HepG2 (cell line): ENCODE measurements at regions not wholly inside any gene's neighbourhood (a gene's known extent, or its start where the extent isn't known, plus 50 kb on each side); places are given as distances from the start of the nearest gene placed in this dataset.

Source experiments
- ATAC-seq: fragments of 200-7000 bp; cut with Tn5 transposase; 3 replicates; pipeline ENCODE4 v1.9.1; 2020; ENCODE audit warnings: mild to moderate bottlenecking, moderate library complexity
- BruUV-seq: library from RNA; stranded (reverse); fragments of 400-500 nt; replicated peaks from 2 replicates; lab custom pipeline; 2021; lab: Mats Ljungman, UMichigan
- CTCF ChIA-PET: fragments of 300-600 bp; formaldehyde crosslinking; extraction: SDS; loops from one replicate; lab custom pipeline; 2021; ENCODE audit warnings: low total read pairs, inconsistent platforms, low intra/inter-chr PET ratio; lab: Yijun Ruan, JAX
- POLR2A ChIA-PET: fragments of 350-600 bp; sonication (Branson Sonifier 250); formaldehyde crosslinking; loops from one replicate; lab custom pipeline; 2020; ENCODE audit warnings: antibody characterized with exemption, inconsistent platforms; lab: Yijun Ruan, JAX
- DNase-seq: peaks from one replicate; pipeline ENCODE4 v3.0.0-alpha.2; 2015; ENCODE audit warnings: low spot score
- FAIRE-seq: peaks from 3 replicates; lab custom pipeline; 2011; peaks lifted over from hg19 to GRCh38; lab: Jason Lieb, UNC
- H2AFZ ChIP-seq: one replicate; pipeline ENCODE4 v1.6.1; 2011; ENCODE audit warnings: low read length, inconsistent platforms
- H3K27ac ChIP-seq: fragments of 300-600 bp; 3 replicates; pipeline ENCODE4 v1.8.0; 2011; ENCODE audit warnings: mixed run types, mild to moderate bottlenecking, mixed read lengths, low read length, inconsistent platforms; ENCODE audit not compliant: insufficient read depth; ENCODE audit errors: extremely low read length
- H3K27me3 ChIP-seq, 2 experiments: fragments of 200-600 bp in 1 of 2; 2 replicates in 1 of 2; 3 replicates in 1 of 2; pipeline versions ENCODE4 v1.6.0 to v1.8.0; 2011; ENCODE audit warnings: low read length in 2 of 2, mild to moderate bottlenecking in 2 of 2, moderate library complexity in 2 of 2, inconsistent platforms in 1 of 2; ENCODE audit not compliant: insufficient read depth in 2 of 2, control insufficient read depth in 1 of 2
- H3K36me3 ChIP-seq, 2 experiments: fragments of 200-600 bp in 1 of 2; replicated peaks in 1 of 2; 2 replicates in 1 of 2; 3 replicates in 1 of 2; pipeline versions ENCODE4 v1.5.1 to v1.8.0; 2011; ENCODE audit warnings: low read length in 2 of 2, inconsistent platforms in 1 of 2; ENCODE audit not compliant: insufficient read depth in 2 of 2, control insufficient read depth in 1 of 2
- H3K4me1 ChIP-seq: 2 replicates; pipeline ENCODE4 v1.5.1; 2012; ENCODE audit warnings: low read length, inconsistent platforms; ENCODE audit not compliant: insufficient read depth
- H3K4me2 ChIP-seq: 2 replicates; pipeline ENCODE4 v1.6.0; 2011; ENCODE audit warnings: low read depth, low read length, inconsistent platforms
- H3K4me3 ChIP-seq, 3 experiments: fragments of 200-600 bp in 1 of 3; sonication (generic), shearing (Covaris generic) in 1 of 3; replicated peaks in 1 of 3; 2 replicates each; pipeline ENCODE4 v1.5.1; 2011 to 2016; ENCODE audit warnings: low read length in 3 of 3, inconsistent platforms in 2 of 3, low read depth in 2 of 3, mild to moderate bottlenecking in 2 of 3, control low read depth in 1 of 3, mixed read lengths in 1 of 3; ENCODE audit not compliant: insufficient read depth in 1 of 3
- H3K79me2 ChIP-seq: one replicate; pipeline ENCODE4 v1.6.1; 2011; ENCODE audit warnings: low read length, inconsistent platforms; ENCODE audit not compliant: insufficient read depth
- H3K9ac ChIP-seq: 2 replicates; pipeline ENCODE4 v1.6.0; 2011; ENCODE audit warnings: mild to moderate bottlenecking, low read depth, low read length, inconsistent platforms; ENCODE audit not compliant: insufficient read depth
- H3K9me3 ChIP-seq: 2 replicates; pipeline ENCODE4 v1.5.1; 2012; ENCODE audit warnings: mild to moderate bottlenecking, low read length
- H4K20me1 ChIP-seq: 2 replicates; pipeline ENCODE4 v1.6.0; 2011; ENCODE audit warnings: inconsistent platforms, mild to moderate bottlenecking, low read length, moderate library complexity; ENCODE audit not compliant: insufficient read depth
- GABPA ChIP-seq, 2 experiments: IDR thresholded peaks; 2 replicates each; pipeline ENCODE4 v1.6.1; 2011 to 2016; ENCODE audit warnings: low read depth in 2 of 2, low read length in 1 of 2, missing biosample characterization in 1 of 2, missing genetic modification characterization in 1 of 2
- GLMP ChIP-seq: sonication (generic); formaldehyde crosslinking; IDR thresholded peaks from 2 replicates; pipeline ENCODE4 v1.9.0; 2021; ENCODE audit warnings: missing genetic modification reagents, mild to moderate bottlenecking, borderline replicate concordance
- TARDBP ChIP-seq: sonication (generic); formaldehyde crosslinking; IDR thresholded peaks from 2 replicates; pipeline ENCODE4 v1.8.0; 2022; ENCODE audit warnings: mild to moderate bottlenecking, missing genetic modification reagents
- ZNF124 ChIP-seq: sonication (generic); formaldehyde crosslinking; IDR thresholded peaks from 2 replicates; pipeline ENCODE4 v1.4.0; 2020; ENCODE audit warnings: missing genetic modification reagents
- ZNF318 ChIP-seq: sonication (generic); formaldehyde crosslinking; IDR thresholded peaks from 2 replicates; pipeline ENCODE4 v1.4.0; 2020; ENCODE audit warnings: mild to moderate bottlenecking, missing genetic modification reagents
- ZNF883 ChIP-seq: sonication (generic); formaldehyde crosslinking; IDR thresholded peaks from 2 replicates; pipeline ENCODE4 v1.5.1; 2020; ENCODE audit warnings: mild to moderate bottlenecking, missing genetic modification reagents; ENCODE audit errors: not compliant biosample characterization
- WGBS: methylation state at CpG from one replicate; pipeline ENCODE4 v1.1.6; 2017; ENCODE audit warnings: low lambda C conversion rate; 5-methylcytosine and 5-hydroxymethylcytosine counted together
- in situ Hi-C: cut with HindIII; loops from 2 replicates; pipeline ENCODE4 v1.10.0; 2017; ENCODE audit warnings: low pct_unique_long_range_greater_than_20kb; ENCODE audit not compliant: extremely low pct_ligation_motif_present
- intact Hi-C: fragments of 100-400 bp; cut with micrococcal nuclease; formaldehyde crosslinking; loops from one replicate; pipeline ENCODE4 v1.10.0; 2022; ENCODE audit not compliant: unreplicated experiment

- no peak for TF ChIP-seq ZNF318 (CRISPR knock-in tag)
- TF ChIP-seq GABPA (IDR thresholded peaks at IDR 0.05; ENCODE audit: low read depth, low read length) = no peak
- TF ChIP-seq GABPA (CRISPR knock-in tag; IDR thresholded peaks at IDR 0.05; ENCODE audit: low read depth) = no peak
These were observed 126.8 kb upstream of the NRP1 start (continued) for GRCh38 chr10:33461295-33461640.

- H3K4me3 ChIP-seq = no peak overlapping the region
- no peak overlapping the region for H3K27ac ChIP-seq
- in situ Hi-C loops (no loop called here), intact Hi-C loops (no loop called here)
- no TSS peak for BruUV-seq
- no peaks in the 10 kb centered on the region for H3K9me3 ChIP-seq
- H2AFZ ChIP-seq = no peak overlapping the region
- 3% methylated on average over 5 of the region's 5 CpGs for WGBS
- no peak overlapping the region for H3K4me2 ChIP-seq
- no peak for DNase-seq
- H3K79me2 ChIP-seq = no peaks in the 10 kb centered on the region
- no peaks in the 10 kb centered on the region for H4K20me1 ChIP-seq
- POLR2A ChIA-PET = no interaction called here
- H3K9ac ChIP-seq = no peak overlapping the region
- FAIRE-seq = no peak
- no peaks in the 10 kb centered on the region for H3K36me3 ChIP-seq
- ATAC-seq = no peak
- H3K4me1 ChIP-seq = no peaks in the 10 kb centered on the region
- H3K27me3 ChIP-seq = no peaks in the 10 kb centered on the region
- CTCF ChIA-PET = no interaction called here
- TF ChIP-seq ZNF124 (CRISPR knock-in tag) = no peak
- TF ChIP-seq GLMP = no peak
- no peak for TF ChIP-seq TARDBP
- no peak for TF ChIP-seq ZNF883 (CRISPR knock-in tag)
These were observed 126.2 kb upstream of the NRP1 start for GRCh38 chr10:33460505-33461294.
